Sigmoid colon (tissue), 6 donors: ENCODE measurements at regions not wholly inside any gene's neighbourhood (a gene's known extent, or its start where the extent isn't known, plus 50 kb on each side); places are given as distances from the start of the nearest gene placed in this dataset.
A peak's percentile ranks its signal among the peaks of the same experiment; 100 is the strongest.

Source experiments
- DNase-seq: peaks from one replicate; pipeline ENCODE4 v3.0.0-alpha.2; 2019
- H3K27ac ChIP-seq, 4 donors: fragments of 200-600 bp; sonication (generic); one replicate each; pipeline ENCODE4 v1.5.1; 2016 to 2019; ENCODE audit warnings: mild to moderate bottlenecking in 1 of 4
- H3K27me3 ChIP-seq, 3 donors: fragments of 200-600 bp; sonication (generic); one replicate each; pipeline ENCODE4 v1.5.1; 2019; ENCODE audit warnings: mild to moderate bottlenecking in 1 of 3
- H3K36me3 ChIP-seq, 4 donors: fragments of 200-600 bp; sonication (generic); one replicate each; pipeline ENCODE4 v1.5.1; 2016 to 2019
- H3K4me1 ChIP-seq, 4 donors: fragments of 200-600 bp; sonication (generic); one replicate each; pipeline ENCODE4 v1.5.1; 2017 to 2019
- H3K4me3 ChIP-seq, 4 donors: fragments of 200-600 bp; sonication (generic); one replicate each; pipeline ENCODE4 v1.5.1; 2017 to 2019; ENCODE audit warnings: mild to moderate bottlenecking in 2 of 4, moderate library complexity in 1 of 4
- H3K9me3 ChIP-seq, 4 donors: fragments of 200-600 bp in 3 of 4; sonication (generic) in 3 of 4; one replicate each; pipeline versions ENCODE4 v1.5.1 to v1.6.1; 2013 to 2019
- CTCF ChIP-seq, 4 experiments: fragments of 450-650 bp in 3 of 4; fragments of 200-600 bp in 1 of 4; IDR thresholded peaks; one replicate each; pipeline ENCODE4 v1.5.1; 2016 to 2019; ENCODE audit warnings: antibody characterized with exemption in 4 of 4, mild to moderate bottlenecking in 3 of 4, moderate library complexity in 2 of 4
- EP300 ChIP-seq, 4 donors: sonication (generic); formaldehyde crosslinking; IDR thresholded peaks; one replicate each; pipeline ENCODE4 v1.6.1; 2017; ENCODE audit warnings: antibody characterized with exemption in 4 of 4
- POLR2A ChIP-seq, 2 donors: fragments of 450-650 bp; IDR thresholded peaks; one replicate each; pipeline ENCODE4 v1.6.1; 2016; ENCODE audit warnings: antibody characterized with exemption in 2 of 2, mild to moderate bottlenecking in 2 of 2, moderate library complexity in 2 of 2
- POLR2AphosphoS5 ChIP-seq, 4 donors: sonication (generic); formaldehyde crosslinking; IDR thresholded peaks; one replicate each; pipeline ENCODE4 v1.6.1; 2017; ENCODE audit warnings: antibody characterized with exemption in 4 of 4
- WGBS, 2 donors: extraction: QIAGEN DNeasy Blood & Tissue Kit; methylation state at CpG; one replicate each; pipeline ENCODE4 v1.1.7; 2013; 5-methylcytosine and 5-hydroxymethylcytosine counted together
- intact Hi-C: fragments of 100-400 bp; cut with DNase I; formaldehyde crosslinking; loops from one replicate; pipeline ENCODE4 v1.15.1; 2023
- donor health status: healthy with polysubstance abuse.
- donor health status: healthy.

GRCh38 chr1:25082216-25082899 lies 149.9 kb downstream of the SYF2 start:
- peak; percentile 50 for DNase-seq
- Histone ChIP-seq H3K27me3 (no peaks in the 10 kb centered on the region), H3K9me3 (peaks cover 0 to 14% (median 2%) of the 10 kb centered on the region in 4 donors), H3K36me3 (no peaks in the 10 kb centered on the region), H3K4me3 (no peak overlapping the region), H3K4me1 (no peaks in the 10 kb centered on the region), H3K27ac (no peak overlapping the region)
- intact Hi-C loops, result no loop called here
- 88 to 90% methylated on average over 25 of the region's 25 CpGs for WGBS, 2 donors
- no peak for TF ChIP-seq POLR2AphosphoS5 (IDR thresholded peaks at IDR 0.05)
- TF ChIP-seq POLR2A (IDR thresholded peaks at IDR 0.05), result no peak
- no peak for TF ChIP-seq CTCF (IDR thresholded peaks at IDR 0.05)
- no peak for TF ChIP-seq EP300 (IDR thresholded peaks at IDR 0.05)

- intact Hi-C loops, result no loop called here
- WGBS, 2 donors, result 84 to 93% methylated on average over 2 of the region's 2 CpGs
Observed at GRCh38 chr1:25081496-25081895, 150.8 kb downstream of the SYF2 start.

DNA sequence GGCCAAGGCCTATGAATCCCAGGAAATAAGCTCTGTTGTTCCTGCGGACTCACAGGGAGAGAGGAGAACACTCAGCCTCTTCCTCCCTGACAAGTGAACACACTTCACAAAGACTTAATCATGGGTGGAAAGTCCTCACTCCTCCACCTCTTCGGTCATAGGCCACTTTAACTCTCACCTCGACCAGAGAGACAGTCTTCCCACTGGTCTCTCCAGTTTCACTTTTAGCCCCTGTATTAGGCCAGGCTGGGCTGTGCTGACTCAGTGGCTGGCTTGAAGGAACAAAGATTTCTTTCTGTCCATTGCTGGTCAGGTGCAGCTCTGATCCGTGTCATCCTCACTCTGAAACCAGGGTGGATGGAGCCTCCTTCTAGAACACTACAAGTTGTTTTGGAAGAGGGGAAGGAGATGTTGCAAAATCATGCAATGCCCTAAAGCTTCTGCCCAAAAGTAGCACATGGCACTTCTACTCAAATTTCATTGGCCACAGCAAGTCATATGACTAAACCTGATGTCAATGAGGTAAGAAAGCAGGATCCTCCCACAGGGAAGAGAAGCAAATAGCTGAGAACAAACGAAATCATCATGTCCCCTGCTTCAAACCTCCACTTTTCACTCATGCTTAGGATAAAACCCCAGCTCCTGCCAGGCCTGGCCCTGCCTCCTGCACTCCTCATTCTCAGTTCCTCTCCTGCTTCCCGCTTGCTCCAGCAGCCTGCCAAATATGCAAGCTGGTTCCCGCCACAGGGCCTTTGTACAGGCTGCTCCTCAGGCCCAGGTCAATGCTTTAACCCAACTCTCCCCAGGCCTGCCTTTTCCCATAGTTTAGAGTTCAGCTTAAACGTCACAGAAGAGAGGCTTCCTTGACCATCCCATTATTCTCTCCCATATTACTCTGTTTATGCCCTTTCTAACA lies 150.5 kb upstream of the RUNX3 start:
- H3K4me1 ChIP-seq, result no peaks in the 10 kb centered on the region
- no peak for TF ChIP-seq POLR2A (IDR thresholded peaks at IDR 0.05)
- no peak for TF ChIP-seq CTCF (IDR thresholded peaks at IDR 0.05)
- TF ChIP-seq POLR2AphosphoS5 (IDR thresholded peaks at IDR 0.05), result no peak
- no peak for TF ChIP-seq EP300 (IDR thresholded peaks at IDR 0.05)
- H3K36me3 ChIP-seq, result no peaks in the 10 kb centered on the region
- no peak overlapping the region for H3K4me3 ChIP-seq
- H3K9me3 ChIP-seq, result peaks cover 0 to 14% (median 3%) of the 10 kb centered on the region in 4 donors
- peak; percentile 36 for DNase-seq
- WGBS, 2 donors, result 77 to 78% methylated on average over 8 of the region's 8 CpGs
- intact Hi-C loops, result no loop called here
- H3K27ac ChIP-seq, result no peak overlapping the region
- H3K27me3 ChIP-seq, result no peaks in the 10 kb centered on the region

More at GRCh38 chr1:25081496-25081895, 150.8 kb downstream of the SYF2 start:
- no peak for TF ChIP-seq CTCF (IDR thresholded peaks at IDR 0.05)
- TF ChIP-seq EP300 (IDR thresholded peaks at IDR 0.05), result no peak
- no peak for TF ChIP-seq POLR2A (IDR thresholded peaks at IDR 0.05)
- TF ChIP-seq POLR2AphosphoS5 (IDR thresholded peaks at IDR 0.05), result no peak
- no peak overlapping the region for H3K27ac ChIP-seq
- H3K4me1 ChIP-seq, result no peaks in the 10 kb centered on the region
- DNase-seq, result no peak
- peaks cover 0 to 14% (median 3%) of the 10 kb centered on the region in 4 donors for H3K9me3 ChIP-seq
- H3K27me3 ChIP-seq, result no peaks in the 10 kb centered on the region
- no peaks in the 10 kb centered on the region for H3K36me3 ChIP-seq
- H3K4me3 ChIP-seq, result no peak overlapping the region

GRCh38 chr1:25079048-25079447 lies 149.0 kb upstream of the RUNX3 start:
- TF ChIP-seq CTCF (IDR thresholded peaks at IDR 0.05) (no peak), POLR2A (IDR thresholded peaks at IDR 0.05) (no peak), POLR2AphosphoS5 (IDR thresholded peaks at IDR 0.05) (no peak), EP300 (IDR thresholded peaks at IDR 0.05) (no peak)
- intact Hi-C loops, result no loop called here
- Histone ChIP-seq H3K4me1 (no peaks in the 10 kb centered on the region), H3K36me3 (no peaks in the 10 kb centered on the region), H3K9me3 (peaks cover 0 to 14% (median 3%) of the 10 kb centered on the region in 4 donors), H3K27me3 (no peaks in the 10 kb centered on the region), H3K4me3 (no peak overlapping the region), H3K27ac (no peak overlapping the region)
- DNase-seq, result no peak
